ENCODE measurements at regions not wholly inside any gene's neighbourhood (a gene's known extent, or its start where the extent isn't known, plus 50 kb on each side); places are given as distances from the start of the nearest gene placed in this dataset.

GRCh38 chr13:59236944-59237343 is 926.8 kb downstream of the DIAPH3 start:
- no peak overlapping the region for H3K27ac ChIP-seq
- TF ChIP-seq CTCF (IDR thresholded peaks at IDR 0.05) = no peak
- no peaks in the 10 kb centered on the region for H3K4me1 ChIP-seq (ENCODE audit: control insufficient read depth in 1 of 2, low read depth in 2 of 2)
- no peaks in the 10 kb centered on the region for H3K36me3 ChIP-seq
- ATAC-seq (ENCODE audit: insufficient number of reproducible peaks, low FRiP score, low read depth) (no peak), DNase-seq (ENCODE audit: low spot score) (no peak)
- no peaks in the 10 kb centered on the region for H3K9me3 ChIP-seq
- H3K4me3 ChIP-seq = no peak overlapping the region
- H3K27me3 ChIP-seq (replicated peaks; ENCODE audit: insufficient read depth) = no peaks in the 10 kb centered on the region

- H3K27me3 ChIP-seq (replicated peaks; ENCODE audit: insufficient read depth) = no peaks in the 10 kb centered on the region
- H3K27ac ChIP-seq = no peak overlapping the region
- DNase-seq (ENCODE audit: low spot score) (no peak), ATAC-seq (ENCODE audit: insufficient number of reproducible peaks, low FRiP score, low read depth) (no peak)
- no peaks in the 10 kb centered on the region for H3K9me3 ChIP-seq
- TF ChIP-seq CTCF (IDR thresholded peaks at IDR 0.05) = no peak
- no peaks in the 10 kb centered on the region for H3K4me1 ChIP-seq (ENCODE audit: control insufficient read depth in 1 of 2, low read depth in 2 of 2)
- H3K4me3 ChIP-seq = no peak overlapping the region
- H3K36me3 ChIP-seq = no peaks in the 10 kb centered on the region
Measured at GRCh38 chr13:59247171-59247570, 916.6 kb downstream of the DIAPH3 start.

GRCh38 chr13:59250336-59251189 is 913.2 kb downstream of the DIAPH3 start:
- H3K4me1 ChIP-seq (ENCODE audit: control insufficient read depth in 1 of 2, low read depth in 2 of 2) = no peaks in the 10 kb centered on the region
- no peaks in the 10 kb centered on the region for H3K27me3 ChIP-seq (replicated peaks; ENCODE audit: insufficient read depth)
- no peaks in the 10 kb centered on the region for H3K9me3 ChIP-seq
- no peak overlapping the region for H3K4me3 ChIP-seq
- no peak for TF ChIP-seq CTCF (IDR thresholded peaks at IDR 0.05)
- DNase-seq (ENCODE audit: low spot score) = no peak
- no peak overlapping the region for H3K27ac ChIP-seq
- H3K36me3 ChIP-seq = no peaks in the 10 kb centered on the region
- no peak for ATAC-seq (ENCODE audit: insufficient number of reproducible peaks, low FRiP score, low read depth)

DNA sequence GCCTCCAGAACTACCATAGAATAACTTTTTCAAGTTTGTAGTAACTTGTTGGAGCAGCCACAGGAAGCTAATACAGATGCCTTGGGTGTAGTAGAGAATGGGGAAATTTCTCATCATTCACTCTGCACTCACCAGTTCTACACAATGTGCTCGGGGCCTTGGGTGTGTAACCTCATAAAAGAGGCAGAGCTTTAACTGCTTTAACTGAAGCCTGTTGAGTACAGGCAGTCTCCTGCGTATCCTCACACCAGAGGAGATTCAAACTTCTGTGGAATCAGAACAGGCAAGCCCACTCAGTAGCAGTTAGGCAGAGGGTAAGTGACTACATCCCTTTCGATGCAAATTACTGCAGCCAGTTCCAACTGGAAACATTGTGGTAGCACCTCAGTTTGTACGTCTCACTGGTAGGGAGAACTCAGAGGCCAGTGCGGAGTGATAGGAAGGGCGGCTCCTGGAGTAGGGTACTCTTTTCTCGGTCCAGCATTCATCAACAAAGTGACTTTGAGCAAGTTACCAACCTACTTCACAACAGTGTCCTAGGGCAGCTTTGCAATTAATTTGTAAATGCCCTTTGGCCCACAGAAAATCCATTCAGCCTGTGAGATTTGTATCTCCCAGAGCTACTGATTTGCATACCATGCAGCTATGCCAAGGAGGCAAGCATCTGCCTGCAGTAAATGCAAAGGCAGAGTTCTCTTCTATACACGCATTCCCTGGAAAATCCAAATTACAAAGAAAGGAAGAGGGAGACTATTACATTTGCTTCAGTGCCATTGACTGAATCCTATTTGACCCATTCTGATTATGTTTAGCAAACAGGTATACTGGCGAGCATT is 904.3 kb downstream of the DIAPH3 start:
- Histone ChIP-seq H3K27ac (no peak overlapping the region), H3K4me1 (ENCODE audit: control insufficient read depth in 1 of 2, low read depth in 2 of 2) (no peaks in the 10 kb centered on the region), H3K4me3 (no peak overlapping the region), H3K36me3 (no peaks in the 10 kb centered on the region), H3K27me3 (replicated peaks; ENCODE audit: insufficient read depth) (no peaks in the 10 kb centered on the region), H3K9me3 (no peaks in the 10 kb centered on the region)
- no peak for TF ChIP-seq CTCF (IDR thresholded peaks at IDR 0.05)
- no peak for DNase-seq (ENCODE audit: low spot score)
- no peak for ATAC-seq (ENCODE audit: insufficient number of reproducible peaks, low FRiP score, low read depth)

DNA sequence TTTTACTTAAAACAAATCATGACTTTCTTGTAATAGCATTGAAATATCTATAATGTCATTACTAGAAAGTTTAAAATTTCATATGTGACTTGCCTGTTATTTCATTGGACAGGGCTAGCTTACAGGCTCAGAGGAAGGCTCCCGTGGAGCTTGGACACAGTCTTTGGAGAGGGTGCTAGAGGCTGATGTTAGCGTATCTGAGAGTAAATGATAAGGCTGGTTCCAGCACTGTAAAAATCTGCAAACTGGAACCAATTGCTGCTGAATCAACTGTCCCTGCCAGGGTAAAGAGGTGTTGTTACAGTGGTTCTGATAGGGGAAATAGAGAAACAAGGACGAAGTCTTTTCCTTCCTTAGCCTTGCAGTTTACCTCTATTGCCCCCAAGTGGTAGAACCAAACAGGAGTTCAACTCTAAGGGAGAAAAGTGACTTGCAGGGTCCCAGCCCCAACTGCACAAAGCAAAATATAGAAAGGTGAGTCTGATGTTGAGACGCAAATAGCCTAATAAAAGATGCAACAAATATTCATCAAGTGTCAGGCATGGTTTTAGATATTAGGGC is 901.7 kb downstream of the DIAPH3 start:
- no peaks in the 10 kb centered on the region for H3K36me3 ChIP-seq
- ATAC-seq (ENCODE audit: insufficient number of reproducible peaks, low FRiP score, low read depth) (no peak), DNase-seq (ENCODE audit: low spot score) (no peak)
- TF ChIP-seq CTCF (IDR thresholded peaks at IDR 0.05) = no peak
- no peak overlapping the region for H3K27ac ChIP-seq
- no peaks in the 10 kb centered on the region for H3K27me3 ChIP-seq (replicated peaks; ENCODE audit: insufficient read depth)
- no peaks in the 10 kb centered on the region for H3K9me3 ChIP-seq
- no peaks in the 10 kb centered on the region for H3K4me1 ChIP-seq (ENCODE audit: control insufficient read depth in 1 of 2, low read depth in 2 of 2)
- no peak overlapping the region for H3K4me3 ChIP-seq

All from thoracic aorta (tissue), 2 donors.